Activated CD8-positive, alpha-beta T cell treated with anti-CD3 and anti-CD28 coated beads for 36 hours (primary cell): ENCODE measurements at regions not wholly inside any gene's neighbourhood (a gene's known extent, or its start where the extent isn't known, plus 50 kb on each side); places are given as distances from the start of the nearest gene placed in this dataset.

Source experiments
- ATAC-seq: fragments of 200-7000 bp; cut with Tn5 transposase; one replicate; pipeline ENCODE4 v1.10.0; 2021; ENCODE audit warnings: mild to moderate bottlenecking, moderate library complexity
- CTCF ChIA-PET: fragments of 350-600 bp; sonication (Branson Sonifier 250); formaldehyde crosslinking; loops from one replicate; lab custom pipeline; 2021; ENCODE audit warnings: antibody characterized with exemption; lab: Charles Lee
- POLR2A ChIA-PET: fragments of 350-600 bp; sonication (Branson Sonifier 250); formaldehyde crosslinking; loops from one replicate; lab custom pipeline; 2021; ENCODE audit warnings: antibody characterized with exemption; lab: Charles Lee
- DNase-seq: peaks from one replicate; pipeline ENCODE4 v3.0.0-alpha.2; 2020
- H3K27ac Mint-ChIP-seq: one replicate; pipeline ENCODE4 v1.8.0; 2021; ENCODE audit warnings: mild to moderate bottlenecking, mixed read lengths
- H3K27me3 Mint-ChIP-seq: one replicate; pipeline ENCODE4 v1.8.0; 2021; ENCODE audit warnings: mixed read lengths
- H3K36me3 Mint-ChIP-seq: one replicate; pipeline ENCODE4 v1.8.0; 2021; ENCODE audit warnings: low read depth, mixed read lengths
- H3K4me1 Mint-ChIP-seq: one replicate; pipeline ENCODE4 v1.8.0; 2021; ENCODE audit warnings: low read depth, mixed read lengths
- H3K4me3 Mint-ChIP-seq: one replicate; pipeline ENCODE4 v1.8.0; 2021; ENCODE audit warnings: mild to moderate bottlenecking, moderate library complexity, mixed read lengths
- H3K9me3 Mint-ChIP-seq: one replicate; pipeline ENCODE4 v1.8.0; 2021; ENCODE audit warnings: mixed read lengths
- CTCF ChIP-seq: fragments of 200-600 bp; IDR thresholded peaks from one replicate; pipeline ENCODE4 v1.8.0; 2022; ENCODE audit warnings: antibody characterized with exemption, mild to moderate bottlenecking
- intact Hi-C: fragments of 100-400 bp; cut with micrococcal nuclease; formaldehyde crosslinking; loops from one replicate; pipeline ENCODE4 v1.10.0; 2022

DNA sequence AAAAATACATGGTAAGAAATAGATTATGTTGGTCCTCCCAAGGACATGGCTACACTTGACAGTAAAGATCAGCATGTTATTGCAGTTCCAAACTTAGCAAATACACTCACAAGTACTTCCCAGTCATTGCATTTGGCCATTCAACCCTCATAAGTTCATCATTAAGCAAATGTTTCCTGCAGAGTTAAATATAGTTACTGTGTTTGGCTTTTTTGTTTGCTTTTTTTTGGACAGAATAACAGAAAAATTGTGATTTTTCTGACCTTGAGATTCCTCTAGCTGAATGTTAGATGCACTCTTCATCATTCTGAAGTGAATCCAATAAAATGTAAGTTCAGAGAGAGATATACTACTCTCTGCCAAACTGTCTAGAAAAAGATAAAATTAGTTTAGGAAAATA is 295.3 kb downstream of the GPD2 start:
- DNase-seq, result no peak
- Mint-ChIP-seq H3K4me1 (no peaks in the 10 kb centered on the region), H3K27me3 (peaks cover 1% of the 10 kb centered on the region), H3K36me3 (no peaks in the 10 kb centered on the region), H3K27ac (no peak overlapping the region), H3K4me3 (no peak overlapping the region), H3K9me3 (no peaks in the 10 kb centered on the region)
- ATAC-seq, result no peak
- intact Hi-C loops, result no loop called here
- ChIA-PET POLR2A (no interaction called here), CTCF (no interaction called here)
- TF ChIP-seq CTCF, result no peak

GRCh38 chr2:156736950-156737349 is 300.8 kb downstream of the GPD2 start:
- H3K27me3 Mint-ChIP-seq, result peaks cover 2% of the 10 kb centered on the region
- ChIA-PET CTCF (no interaction called here), POLR2A (no interaction called here)
- no peak overlapping the region for H3K27ac Mint-ChIP-seq
- DNase-seq, result no peak
- H3K36me3 Mint-ChIP-seq, result no peaks in the 10 kb centered on the region
- intact Hi-C loops, result no loop called here
- no peak for TF ChIP-seq CTCF
- H3K4me1 Mint-ChIP-seq, result no peaks in the 10 kb centered on the region
- no peak for ATAC-seq
- H3K4me3 Mint-ChIP-seq, result no peak overlapping the region
- H3K9me3 Mint-ChIP-seq, result no peaks in the 10 kb centered on the region

GRCh38 chr2:156739301-156739700 is 303.1 kb downstream of the GPD2 start:
- DNase-seq (no peak), ATAC-seq (no peak)
- Mint-ChIP-seq H3K36me3 (no peaks in the 10 kb centered on the region), H3K4me1 (no peaks in the 10 kb centered on the region), H3K27me3 (peaks cover 2% of the 10 kb centered on the region), H3K9me3 (no peaks in the 10 kb centered on the region), H3K27ac (no peak overlapping the region), H3K4me3 (no peak overlapping the region)
- no peak for TF ChIP-seq CTCF
- POLR2A ChIA-PET, result no interaction called here
- CTCF ChIA-PET, result no interaction called here
- intact Hi-C loops, result no loop called here

GRCh38 chr2:156745619-156746018 is 309.4 kb downstream of the GPD2 start:
- intact Hi-C loops, result no loop called here
- DNase-seq, result no peak
- no peak for TF ChIP-seq CTCF
- Mint-ChIP-seq H3K4me3 (no peak overlapping the region), H3K27me3 (no peaks in the 10 kb centered on the region), H3K27ac (no peak overlapping the region), H3K36me3 (no peaks in the 10 kb centered on the region), H3K9me3 (no peaks in the 10 kb centered on the region), H3K4me1 (no peaks in the 10 kb centered on the region)
- ChIA-PET CTCF (interaction anchor here (0.7 kb wide), 1 partner anchor 158 kb away, joined by 3 read pairs; no protein-coding TSS in a partner anchor), POLR2A (no interaction called here)
- ATAC-seq, result no peak

GRCh38 chr2:156748221-156748620 is 312.0 kb downstream of the GPD2 start:
- POLR2A ChIA-PET, result no interaction called here
- CTCF ChIA-PET, result no interaction called here
- intact Hi-C loops, result no loop called here
- H3K9me3 Mint-ChIP-seq, result no peaks in the 10 kb centered on the region
- no peak overlapping the region for H3K27ac Mint-ChIP-seq
- ATAC-seq, result no peak
- H3K4me3 Mint-ChIP-seq, result no peak overlapping the region
- H3K4me1 Mint-ChIP-seq, result no peaks in the 10 kb centered on the region
- no peaks in the 10 kb centered on the region for H3K36me3 Mint-ChIP-seq
- DNase-seq, result no peak
- no peaks in the 10 kb centered on the region for H3K27me3 Mint-ChIP-seq
- no peak for TF ChIP-seq CTCF
